ENCODE measurements at regions not wholly inside any gene's neighbourhood (a gene's known extent, or its start where the extent isn't known, plus 50 kb on each side); places are given as distances from the start of the nearest gene placed in this dataset.

DNA sequence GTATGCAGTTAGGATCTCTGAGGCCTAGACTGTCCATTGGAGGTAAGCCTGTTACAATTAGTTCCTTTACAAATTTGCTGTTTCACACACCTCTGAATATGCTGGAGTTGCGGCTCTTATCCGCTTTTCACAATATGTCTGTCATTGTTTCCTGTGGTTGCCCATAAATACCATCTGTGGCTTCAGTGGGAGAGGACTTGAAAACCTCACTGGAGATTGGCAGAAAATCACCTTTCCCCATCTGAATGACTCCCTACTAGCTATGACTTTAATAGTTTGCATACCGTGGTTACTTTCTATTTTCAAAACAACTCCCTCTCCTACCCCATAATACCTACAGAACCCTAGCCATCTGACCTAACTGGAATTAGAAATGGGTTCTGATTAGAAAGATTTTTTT is 454.3 kb downstream of the PCDH17 start:
- POLR2A ChIA-PET (ENCODE audit: low non-redundant PET): no interaction called here
- H3K27ac ChIP-seq (ENCODE audit: low read depth, low read length, poor library complexity, severe bottlenecking): no peak overlapping the region
- DNase-seq (ENCODE audit: low spot score): no peak
- TF ChIP-seq, protein P1, sequence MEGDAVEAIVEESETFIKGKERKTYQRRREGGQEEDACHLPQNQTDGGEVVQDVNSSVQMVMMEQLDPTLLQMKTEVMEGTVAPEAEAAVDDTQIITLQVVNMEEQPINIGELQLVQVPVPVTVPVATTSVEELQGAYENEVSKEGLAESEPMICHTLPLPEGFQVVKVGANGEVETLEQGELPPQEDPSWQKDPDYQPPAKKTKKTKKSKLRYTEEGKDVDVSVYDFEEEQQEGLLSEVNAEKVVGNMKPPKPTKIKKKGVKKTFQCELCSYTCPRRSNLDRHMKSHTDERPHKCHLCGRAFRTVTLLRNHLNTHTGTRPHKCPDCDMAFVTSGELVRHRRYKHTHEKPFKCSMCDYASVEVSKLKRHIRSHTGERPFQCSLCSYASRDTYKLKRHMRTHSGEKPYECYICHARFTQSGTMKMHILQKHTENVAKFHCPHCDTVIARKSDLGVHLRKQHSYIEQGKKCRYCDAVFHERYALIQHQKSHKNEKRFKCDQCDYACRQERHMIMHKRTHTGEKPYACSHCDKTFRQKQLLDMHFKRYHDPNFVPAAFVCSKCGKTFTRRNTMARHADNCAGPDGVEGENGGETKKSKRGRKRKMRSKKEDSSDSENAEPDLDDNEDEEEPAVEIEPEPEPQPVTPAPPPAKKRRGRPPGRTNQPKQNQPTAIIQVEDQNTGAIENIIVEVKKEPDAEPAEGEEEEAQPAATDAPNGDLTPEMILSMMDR (conservative IDR thresholded peaks at IDR 0.05; ENCODE audit: low read depth, low read length): no peak
- TF ChIP-seq EZH2 (IDR thresholded peaks at IDR 0.05; ENCODE audit: borderline replicate concordance, low read depth, low read length, poor library complexity, severe bottlenecking): no peak
- H3K4me3 ChIP-seq (ENCODE audit: low read depth, low read length, poor library complexity, severe bottlenecking): no peak overlapping the region
- H3K36me3 ChIP-seq (ENCODE audit: insufficient read depth, low read length, poor library complexity, severe bottlenecking): no peaks in the 10 kb centered on the region
- CTCF ChIA-PET: no interaction called here
- H3K27me3 ChIP-seq (replicated peaks; ENCODE audit: insufficient read depth, low read depth, low read length, poor library complexity): no peaks in the 10 kb centered on the region
- no peaks in the 10 kb centered on the region for H3K9me3 ChIP-seq (ENCODE audit: low read depth, low read length, poor library complexity, severe bottlenecking)
- no TSS peak for BruUV-seq (replicated peaks)
- intact Hi-C loops (cut with micrococcal nuclease; ENCODE audit: unreplicated experiment): no loop called here
- H3K4me1 ChIP-seq (ENCODE audit: insufficient read depth, low read length, poor library complexity, severe bottlenecking): no peaks in the 10 kb centered on the region

DNA sequence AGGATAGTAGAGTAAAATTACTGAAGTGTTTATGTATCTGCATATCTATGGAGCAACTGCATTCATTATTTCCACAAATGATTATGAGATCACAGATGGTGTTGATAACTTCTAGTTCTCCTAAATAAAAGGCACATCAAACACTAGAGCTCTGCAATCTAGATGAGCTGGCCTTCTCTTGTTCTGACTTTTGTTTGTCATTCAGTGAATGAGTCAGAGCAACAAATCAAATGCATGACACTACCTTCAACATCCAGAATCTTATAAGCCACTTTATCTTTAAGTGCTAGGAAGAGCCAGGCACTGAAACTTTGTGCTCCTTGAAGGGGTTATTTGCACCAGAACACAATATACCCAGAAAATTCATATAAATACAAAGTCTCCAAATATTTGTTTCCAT is 456.0 kb downstream of the PCDH17 start:
- no peak overlapping the region for H3K4me3 ChIP-seq (ENCODE audit: low read depth, low read length, poor library complexity, severe bottlenecking)
- H3K27ac ChIP-seq (ENCODE audit: low read depth, low read length, poor library complexity, severe bottlenecking): no peak overlapping the region
- BruUV-seq (replicated peaks): no TSS peak
- H3K27me3 ChIP-seq (replicated peaks; ENCODE audit: insufficient read depth, low read depth, low read length, poor library complexity): no peaks in the 10 kb centered on the region
- no peak for TF ChIP-seq EZH2 (IDR thresholded peaks at IDR 0.05; ENCODE audit: borderline replicate concordance, low read depth, low read length, poor library complexity, severe bottlenecking)
- TF ChIP-seq, protein P1 (conservative IDR thresholded peaks at IDR 0.05; ENCODE audit: low read depth, low read length): no peak
- intact Hi-C loops (cut with micrococcal nuclease; ENCODE audit: unreplicated experiment): no loop called here
- peak; percentile 4 for DNase-seq (ENCODE audit: low spot score)
- no peaks in the 10 kb centered on the region for H3K36me3 ChIP-seq (ENCODE audit: insufficient read depth, low read length, poor library complexity, severe bottlenecking)
- POLR2A ChIA-PET (ENCODE audit: low non-redundant PET): no interaction called here
- H3K9me3 ChIP-seq (ENCODE audit: low read depth, low read length, poor library complexity, severe bottlenecking): no peaks in the 10 kb centered on the region
- CTCF ChIA-PET: no interaction called here
- no peaks in the 10 kb centered on the region for H3K4me1 ChIP-seq (ENCODE audit: insufficient read depth, low read length, poor library complexity, severe bottlenecking)

DNA sequence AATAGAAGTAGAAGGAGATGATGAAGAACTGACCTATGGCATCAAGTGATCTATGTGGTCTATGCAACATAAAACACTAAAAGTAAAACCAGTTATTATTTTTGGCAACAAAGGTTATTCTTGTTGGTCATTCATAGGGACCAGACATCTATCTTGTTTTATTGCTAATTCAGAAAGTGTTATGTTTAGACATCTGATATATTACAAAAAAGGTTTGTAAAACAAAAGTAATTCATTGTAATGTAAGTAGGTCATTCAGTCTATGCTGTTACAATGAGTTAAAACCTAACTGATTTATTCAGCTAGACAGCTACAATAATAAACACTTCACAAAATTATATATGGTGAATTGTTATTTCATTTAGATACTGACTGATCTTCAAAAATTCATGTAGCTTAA is 461.9 kb downstream of the PCDH17 start:
- no peaks in the 10 kb centered on the region for H3K27me3 ChIP-seq (replicated peaks; ENCODE audit: insufficient read depth, low read depth, low read length, poor library complexity)
- intact Hi-C loops (cut with micrococcal nuclease; ENCODE audit: unreplicated experiment): no loop called here
- H3K4me3 ChIP-seq (ENCODE audit: low read depth, low read length, poor library complexity, severe bottlenecking): no peak overlapping the region
- H3K4me1 ChIP-seq (ENCODE audit: insufficient read depth, low read length, poor library complexity, severe bottlenecking): no peaks in the 10 kb centered on the region
- no peak overlapping the region for H3K27ac ChIP-seq (ENCODE audit: low read depth, low read length, poor library complexity, severe bottlenecking)
- DNase-seq (ENCODE audit: low spot score): no peak
- ChIA-PET POLR2A (ENCODE audit: low non-redundant PET) (no interaction called here), CTCF (no interaction called here)
- no TSS peak for BruUV-seq (replicated peaks)
- no peaks in the 10 kb centered on the region for H3K36me3 ChIP-seq (ENCODE audit: insufficient read depth, low read length, poor library complexity, severe bottlenecking)
- H3K9me3 ChIP-seq (ENCODE audit: low read depth, low read length, poor library complexity, severe bottlenecking): no peaks in the 10 kb centered on the region
- no peak for TF ChIP-seq EZH2 (IDR thresholded peaks at IDR 0.05; ENCODE audit: borderline replicate concordance, low read depth, low read length, poor library complexity, severe bottlenecking)
- TF ChIP-seq, protein P1 (conservative IDR thresholded peaks at IDR 0.05; ENCODE audit: low read depth, low read length): no peak

Data from A673 (cell line).